Epithelial cell of proximal tubule (primary cell): ENCODE measurements at regions not wholly inside any gene's neighbourhood (a gene's known extent, or its start where the extent isn't known, plus 50 kb on each side); places are given as distances from the start of the nearest gene placed in this dataset.

ENCODE experiments used
- DNase-seq: peaks from one replicate; pipeline ENCODE4 v3.0.0-alpha.2; 2011; ENCODE audit warnings: low read depth
- H3K4me3 ChIP-seq: 2 replicates; pipeline ENCODE4 v1.5.1; 2011; ENCODE audit warnings: low read depth, mild to moderate bottlenecking, low read length
- CTCF ChIP-seq: conservative IDR thresholded peaks from 2 replicates; pipeline ENCODE4 v1.5.1; 2012; ENCODE audit warnings: low read depth, mild to moderate bottlenecking, low read length

- no peak for DNase-seq
- no peak for TF ChIP-seq CTCF
- H3K4me3 ChIP-seq = no peak overlapping the region
These were observed 237.6 kb upstream of the C11orf87 start for GRCh38 chr11:109184376-109184775.

- no peak for TF ChIP-seq CTCF
- no peak overlapping the region for H3K4me3 ChIP-seq
- DNase-seq = no peak
These were observed 229.1 kb upstream of the C11orf87 start for GRCh38 chr11:109192864-109193263.

GRCh38 chr11:109193880-109194279 is 228.1 kb upstream of the C11orf87 start:
- no peak for DNase-seq
- TF ChIP-seq CTCF = no peak
- H3K4me3 ChIP-seq = no peak overlapping the region

- TF ChIP-seq CTCF = no peak
- DNase-seq = no peak
- H3K4me3 ChIP-seq = no peak overlapping the region
These were observed 226.0 kb upstream of the C11orf87 start for GRCh38 chr11:109196016-109196415.

- TF ChIP-seq CTCF = no peak
- H3K4me3 ChIP-seq = no peak overlapping the region
- DNase-seq = no peak
These were observed 224.3 kb upstream of the C11orf87 start for GRCh38 chr11:109197656-109198055.

GRCh38 chr11:109203176-109203575 is 218.8 kb upstream of the C11orf87 start:
- TF ChIP-seq CTCF = no peak
- no peak overlapping the region for H3K4me3 ChIP-seq
- no peak for DNase-seq

- DNase-seq = no peak
- no peak for TF ChIP-seq CTCF
- no peak overlapping the region for H3K4me3 ChIP-seq
These were observed 216.7 kb upstream of the C11orf87 start for GRCh38 chr11:109205312-109205711.
